HK-2 (cell line): ENCODE measurements at regions not wholly inside any gene's neighbourhood (a gene's known extent, or its start where the extent isn't known, plus 50 kb on each side); places are given as distances from the start of the nearest gene placed in this dataset.

Experiments
- DNase-seq: peaks from one replicate; pipeline ENCODE4 v3.0.0-alpha.2; 2018; ENCODE audit not compliant: unreplicated experiment

DNA sequence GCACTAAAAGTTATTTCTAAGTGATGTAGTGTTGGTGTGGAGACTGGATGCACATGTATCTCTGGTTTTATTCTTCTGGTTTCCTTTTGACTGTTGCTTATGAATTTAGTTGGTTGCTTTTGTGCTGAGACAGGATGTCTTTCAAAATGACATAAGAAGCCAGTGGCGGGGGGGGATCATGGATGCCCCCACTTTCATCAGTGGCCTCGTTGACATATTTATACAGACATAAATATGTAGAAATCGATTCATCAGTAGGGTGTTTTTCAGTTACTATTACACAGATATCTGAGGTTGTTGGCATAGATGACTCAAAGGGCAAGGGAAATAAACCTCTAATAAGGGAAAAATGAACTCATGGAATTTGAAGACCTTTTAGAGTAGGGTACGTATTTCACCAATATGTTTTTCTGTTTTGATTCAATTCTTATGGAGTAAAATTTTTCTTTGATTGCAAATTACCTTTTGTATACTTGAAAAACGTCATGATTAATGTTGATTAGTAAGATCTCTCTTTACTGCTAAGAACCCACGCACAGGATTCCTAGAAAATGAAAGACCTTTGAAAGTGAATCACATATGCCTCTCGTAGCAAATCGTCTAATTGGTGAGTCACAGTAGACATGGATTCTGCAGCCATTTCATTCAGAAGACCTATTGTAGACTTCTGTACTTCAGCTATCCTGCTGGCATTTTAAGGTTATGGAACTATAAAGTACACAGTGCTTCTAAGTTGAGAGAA lies 97.4 kb upstream of the RBMS3 start:
- no peak for DNase-seq

DNA sequence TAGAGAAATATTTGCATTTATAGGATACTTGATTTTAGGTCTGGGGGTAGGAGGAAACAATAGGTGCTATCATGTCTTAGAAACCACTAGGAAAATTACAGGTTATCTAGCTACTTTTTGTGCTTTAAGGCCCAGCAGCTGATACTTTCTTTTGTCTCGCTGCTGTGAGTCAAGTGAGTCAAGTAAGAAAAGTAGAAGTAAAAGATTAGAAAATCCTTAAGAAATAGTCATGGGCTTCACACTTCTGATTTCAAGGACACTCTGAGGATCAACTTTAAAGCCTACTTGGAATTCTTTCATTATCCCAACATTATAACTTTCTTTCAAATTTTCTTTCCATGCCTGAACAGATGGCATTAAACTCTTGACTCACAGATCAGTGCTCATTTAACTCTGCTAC lies 95.2 kb upstream of the RBMS3 start:
- no peak for DNase-seq

DNA sequence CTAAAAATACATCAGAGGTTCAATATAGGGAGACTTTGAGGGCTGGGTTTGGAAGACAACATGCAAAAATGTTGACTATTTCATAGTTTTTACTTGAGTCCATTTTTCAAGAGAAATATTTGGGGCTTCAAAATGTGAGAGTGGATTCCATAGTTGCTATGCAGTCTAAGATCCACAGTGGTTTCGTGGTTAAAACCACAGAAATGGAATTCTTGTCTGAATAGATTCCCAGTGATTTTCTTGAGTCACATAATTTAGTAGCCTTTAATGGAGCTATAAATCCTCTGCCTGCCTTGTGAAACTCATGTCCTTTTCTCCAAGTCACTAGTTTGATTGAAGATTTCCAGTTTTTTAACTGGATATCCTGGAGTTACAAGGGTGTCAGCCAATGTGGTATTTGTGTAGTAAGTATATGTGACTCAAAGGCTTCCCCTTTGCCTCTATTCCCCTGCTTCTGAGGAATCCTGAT lies 94.7 kb upstream of the RBMS3 start:
- DNase-seq: no peak

DNA sequence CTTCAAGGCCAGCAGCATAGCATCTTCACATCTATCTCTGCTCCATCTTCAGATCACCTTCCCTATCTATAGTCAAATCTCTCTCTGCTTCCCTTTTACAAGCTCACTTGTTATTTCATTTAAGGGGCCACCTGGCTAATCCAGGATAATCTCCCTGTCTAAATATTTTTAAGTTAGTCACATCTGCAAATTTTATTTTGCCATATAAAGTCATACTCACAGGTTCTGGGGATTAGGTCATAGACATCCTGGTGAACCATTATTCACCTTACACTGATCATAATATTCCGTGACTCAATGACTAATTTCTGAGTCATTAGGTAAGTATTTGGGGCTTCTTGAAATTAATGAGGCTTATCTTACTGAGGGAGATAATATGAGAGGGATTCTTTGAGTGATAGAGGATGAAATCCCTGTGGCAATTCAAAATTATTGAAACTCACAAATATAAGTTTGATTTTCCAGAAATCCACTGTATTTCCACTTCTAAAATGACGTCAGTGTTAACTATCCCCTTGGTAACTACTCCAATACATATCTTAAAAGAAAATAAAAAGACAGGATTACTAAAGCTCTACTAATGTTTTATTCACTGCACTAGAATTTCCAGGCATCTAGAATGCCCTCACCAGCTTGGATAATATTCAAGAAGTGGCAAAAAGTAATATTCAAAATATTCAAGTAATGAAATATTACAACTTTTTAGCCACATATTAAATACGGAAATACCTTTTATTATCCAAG lies 93.7 kb upstream of the RBMS3 start:
- DNase-seq: no peak

DNA sequence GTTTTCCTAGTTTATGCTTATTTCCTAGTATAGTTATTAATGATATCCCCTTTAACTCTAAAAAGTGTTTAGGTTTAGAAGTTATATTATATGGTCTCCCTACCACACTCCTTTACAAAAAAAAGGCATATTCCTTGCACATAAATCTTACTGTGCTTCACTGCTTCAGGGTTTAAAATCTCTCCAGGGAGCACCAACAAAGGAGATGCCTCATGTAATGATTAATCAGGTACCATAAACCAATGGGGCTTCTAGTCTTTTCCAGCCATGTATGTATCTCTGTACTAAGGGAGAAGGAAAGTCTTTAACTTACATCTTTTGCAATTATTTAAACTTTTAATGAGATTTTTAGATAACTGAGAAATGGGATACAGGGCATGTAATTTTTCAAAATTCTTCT lies 91.5 kb upstream of the RBMS3 start:
- no peak for DNase-seq

DNA sequence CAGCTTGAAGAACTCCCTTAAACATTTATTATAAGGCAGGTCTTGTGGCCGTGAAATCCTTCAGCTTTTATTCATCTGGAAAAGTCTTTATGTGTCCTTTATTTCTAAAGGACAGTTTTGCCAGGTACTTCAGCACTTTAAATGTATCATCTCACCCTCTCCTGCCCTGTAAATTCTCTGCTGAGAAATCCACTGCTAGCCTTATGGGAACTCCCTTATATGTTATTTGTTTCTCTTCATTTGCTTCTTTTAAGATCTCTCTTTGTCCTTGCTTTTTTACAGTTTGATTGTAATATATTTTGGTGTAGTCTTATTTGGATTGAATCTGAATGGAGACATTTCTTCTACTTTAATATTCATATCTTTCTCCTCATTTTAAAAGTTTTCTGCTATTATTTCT lies 86.7 kb upstream of the RBMS3 start:
- no peak for DNase-seq

DNA sequence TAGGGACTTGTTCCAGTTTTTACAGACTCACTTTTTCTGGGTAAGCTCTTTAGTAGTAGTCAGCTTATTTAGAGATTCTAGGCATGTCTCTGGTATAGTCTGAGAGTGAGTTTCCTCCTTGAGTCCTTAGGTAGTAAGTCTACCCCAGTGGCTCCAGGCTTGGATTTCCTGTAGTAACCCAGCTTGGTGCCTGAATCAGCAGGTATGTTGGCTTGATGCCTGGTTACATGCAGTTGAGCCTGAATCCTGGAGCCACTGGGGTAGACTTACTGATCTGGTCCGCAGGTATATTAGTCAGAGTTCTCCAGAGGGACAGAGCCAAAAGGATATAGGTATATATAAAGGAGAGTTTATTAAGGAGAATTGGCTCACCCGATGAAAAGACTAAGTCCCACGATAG lies 85.8 kb upstream of the RBMS3 start:
- DNase-seq: no peak

DNA sequence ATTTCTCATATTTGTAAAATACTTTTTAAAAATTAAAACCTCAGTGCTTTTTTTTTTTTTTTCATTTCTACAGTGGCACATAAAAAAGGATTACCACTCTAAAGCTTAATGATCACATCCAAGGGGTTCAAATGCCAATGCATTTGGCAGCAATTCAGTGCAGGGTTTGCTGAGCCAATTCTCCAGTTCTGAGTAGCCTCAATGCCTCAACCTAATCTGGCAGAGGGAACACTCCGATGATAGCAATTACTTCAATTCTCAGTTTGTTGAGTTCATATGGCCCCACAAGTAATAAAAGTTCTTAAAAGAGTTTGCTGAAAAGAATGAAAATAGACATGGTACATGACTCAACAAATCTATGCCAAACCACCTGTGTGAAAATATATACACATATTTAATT lies 79.3 kb upstream of the RBMS3 start:
- no peak for DNase-seq

DNA sequence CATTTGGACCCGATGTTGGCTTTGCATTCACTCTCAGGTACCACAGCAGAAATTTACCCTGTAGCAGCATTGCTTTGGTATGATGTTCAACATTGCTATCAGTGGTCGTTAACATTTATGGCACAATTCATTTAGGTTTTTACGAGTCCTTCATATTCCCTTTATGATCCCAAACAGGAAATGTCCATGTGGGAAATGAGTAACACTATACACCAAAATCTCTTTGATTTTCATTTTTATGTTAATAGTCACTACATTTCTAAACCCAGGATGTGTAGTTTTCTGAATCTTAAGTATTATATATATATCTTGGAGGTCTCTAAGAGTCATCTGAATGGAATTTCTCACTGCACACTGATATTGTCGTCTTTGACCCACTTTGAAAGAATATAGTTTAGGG lies 78.5 kb upstream of the RBMS3 start:
- DNase-seq: no peak

DNA sequence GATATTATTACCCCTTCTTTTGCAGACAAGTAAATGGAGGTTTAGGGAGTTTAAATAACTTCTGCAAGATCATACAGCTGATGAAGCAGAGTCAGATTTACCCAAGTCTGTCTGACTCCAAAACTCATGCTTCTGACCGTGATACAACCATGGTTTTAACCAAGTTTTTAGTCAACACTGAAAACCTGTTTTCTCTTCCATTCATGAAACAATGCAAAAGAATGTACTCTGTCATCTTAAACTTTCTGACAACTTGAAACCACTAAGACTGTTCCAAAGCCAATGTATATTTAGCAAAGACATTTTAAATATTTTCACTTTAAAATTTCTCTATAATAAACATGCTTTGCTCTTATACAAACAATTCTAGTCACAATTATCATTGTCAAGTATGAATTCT lies 77.0 kb upstream of the RBMS3 start:
- no peak for DNase-seq

DNA sequence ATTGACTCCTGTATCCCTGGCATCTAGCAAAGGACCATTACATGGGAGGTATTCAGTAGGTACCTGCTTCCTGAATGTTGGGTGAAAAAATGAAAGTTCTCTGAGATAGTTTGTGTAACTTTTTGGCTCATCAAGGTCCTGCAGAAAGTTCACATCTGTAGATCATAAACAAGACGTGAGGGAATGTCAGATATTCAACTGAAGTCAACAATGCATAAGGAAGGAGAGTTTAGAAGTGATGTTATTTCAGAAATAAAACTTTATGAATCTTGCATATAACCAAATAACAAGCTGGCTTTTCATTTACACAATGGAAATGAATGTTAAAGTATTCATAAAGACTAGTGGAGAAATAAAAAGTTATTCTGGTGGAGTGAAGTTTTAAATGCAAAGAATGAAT lies 73.4 kb upstream of the RBMS3 start:
- DNase-seq: no peak

DNA sequence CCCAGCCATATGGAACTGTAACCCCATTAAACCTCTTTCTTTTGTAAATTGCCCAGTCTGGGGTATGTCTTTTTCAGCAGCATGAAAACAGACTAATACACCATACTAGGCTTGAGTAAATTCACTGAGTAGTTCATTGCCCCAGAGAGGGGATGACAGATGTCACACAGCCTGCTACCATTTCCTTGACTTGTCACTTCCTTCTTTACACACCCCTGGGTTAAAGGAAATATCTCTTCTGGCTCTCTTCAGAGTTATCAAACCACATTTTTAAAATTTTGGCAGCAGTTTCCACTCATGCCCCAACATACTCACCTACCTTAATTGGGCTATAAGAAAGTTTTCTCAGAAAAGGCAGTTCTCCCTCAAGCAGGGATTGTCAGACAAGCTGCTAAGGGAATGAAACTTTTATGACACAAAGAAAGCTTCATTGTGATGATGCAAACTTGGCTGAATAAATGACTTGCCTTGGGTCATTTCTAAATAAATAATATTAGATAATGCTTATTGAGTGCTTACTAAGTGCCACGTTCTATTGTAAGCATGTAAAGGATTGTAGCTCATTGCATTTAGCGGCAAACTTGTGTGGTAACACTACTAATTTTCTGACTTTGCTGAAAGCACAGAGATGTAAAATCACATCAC lies 68.0 kb upstream of the RBMS3 start:
- no peak for DNase-seq

DNA sequence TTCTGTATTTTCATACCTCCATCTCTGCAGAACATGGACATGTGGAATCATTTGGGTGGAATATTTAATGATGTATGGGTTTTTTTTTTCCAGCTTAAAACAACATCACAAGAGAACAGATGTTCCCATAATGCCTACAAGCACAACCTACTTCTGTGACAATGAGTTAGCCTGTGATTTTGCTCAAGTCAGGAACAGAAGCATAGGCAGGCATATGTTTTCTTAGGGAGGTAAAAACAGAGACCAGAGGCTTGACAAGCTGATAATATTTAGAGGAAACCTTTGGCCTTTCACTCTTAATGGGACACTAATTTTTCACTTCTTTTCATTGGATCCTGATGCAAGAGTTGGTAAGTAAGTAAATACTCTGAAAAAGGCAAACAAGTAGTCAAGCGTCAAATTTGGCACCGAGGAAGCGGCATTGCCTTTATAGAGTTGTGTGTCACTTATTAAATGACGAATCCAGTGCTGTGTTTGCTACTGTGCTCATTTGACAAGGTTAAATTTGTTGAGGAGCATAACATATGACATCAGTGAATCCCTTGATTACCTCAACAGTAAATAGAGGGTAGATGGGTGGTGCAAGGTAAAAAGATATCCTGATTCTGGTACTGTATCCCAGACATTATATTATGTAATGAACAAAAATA lies 66.7 kb upstream of the RBMS3 start:
- DNase-seq: no peak

DNA sequence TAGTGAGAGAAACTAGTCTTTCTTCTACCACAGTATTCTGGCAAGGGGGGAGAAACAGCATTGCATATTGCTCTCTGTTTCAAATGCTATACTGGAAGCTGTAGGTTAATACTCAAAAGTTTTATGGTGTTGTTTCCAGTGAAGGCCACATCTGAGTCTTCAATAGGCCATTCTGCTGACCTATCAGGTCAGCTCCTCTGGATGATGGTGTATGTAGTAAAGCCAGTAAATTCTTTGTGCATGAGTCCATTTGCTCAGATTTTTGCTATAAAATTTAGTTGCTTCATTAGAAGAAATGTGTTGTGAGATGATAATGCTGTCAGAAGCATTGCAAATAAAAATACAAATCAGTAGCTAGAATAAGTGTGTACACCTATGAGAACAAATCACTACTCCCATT lies 64.9 kb upstream of the RBMS3 start:
- no peak for DNase-seq

DNA sequence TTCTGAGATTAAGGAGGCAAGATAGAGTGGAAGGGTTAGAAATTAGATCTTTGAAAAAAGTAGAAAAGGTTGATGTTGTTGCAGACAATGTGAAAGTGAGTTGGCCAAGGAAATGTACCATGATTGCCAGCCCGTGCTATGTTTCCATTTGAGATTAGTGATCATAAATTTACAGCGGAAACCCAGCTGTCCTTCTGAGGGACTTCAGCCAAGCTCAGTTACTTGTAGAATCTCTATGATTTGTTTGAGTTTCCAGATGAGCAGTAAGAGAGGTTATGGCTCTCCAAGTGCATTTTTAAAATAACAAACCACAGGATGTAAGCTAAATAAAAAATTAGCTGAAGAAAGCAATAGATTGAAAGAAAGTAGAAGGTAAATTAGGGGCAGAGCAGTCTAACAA lies 54.2 kb upstream of the RBMS3 start:
- no peak for DNase-seq

DNA sequence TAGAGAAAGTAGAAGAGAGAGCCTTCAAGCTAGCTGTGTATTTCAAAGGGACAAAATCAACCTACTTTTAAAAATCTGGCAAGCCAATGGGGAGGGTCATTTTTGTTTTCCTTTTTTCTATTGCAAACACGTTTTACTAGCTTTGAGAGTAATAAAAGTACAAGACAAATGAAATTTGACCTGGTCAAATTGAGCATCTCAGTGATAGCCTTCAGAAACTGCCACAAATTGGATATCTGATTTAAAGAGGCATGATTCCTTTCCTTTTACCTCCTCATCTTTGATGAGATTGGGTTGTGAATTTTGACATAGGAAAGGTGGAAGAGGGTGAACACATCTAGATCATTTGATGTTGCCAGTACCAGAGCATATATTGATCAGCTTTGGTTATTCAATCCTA lies 53.6 kb upstream of the RBMS3 start:
- DNase-seq: no peak
